Heart right ventricle (tissue), 16 donors: ENCODE measurements at regions not wholly inside any gene's neighbourhood (a gene's known extent, or its start where the extent isn't known, plus 50 kb on each side); places are given as distances from the start of the nearest gene placed in this dataset.
"Not testable (repeated sequence)": the region's sequence is repeated elsewhere in the genome, so short reads cannot be mapped to it uniquely, and the experiment has no call there.

Source experiments
- ATAC-seq, 8 donors: fragments of 200-7000 bp; cut with Tn5 transposase; one replicate each; pipeline ENCODE4 v1.9.1; 2020; ENCODE audit warnings: mild to moderate bottlenecking in 8 of 8, moderate library complexity in 8 of 8, moderate number of reproducible peaks in 1 of 8
- DNase-seq, 2 donors: peaks; one replicate each; pipeline ENCODE4 v3.0.0-alpha.2; 2020
- H3K27ac ChIP-seq, 10 donors: fragments of 200-600 bp; sonication (generic) in 2 of 10; one replicate each; pipeline versions ENCODE4 v1.5.0 to v1.8.0; 2020 to 2022; ENCODE audit warnings: mild to moderate bottlenecking in 3 of 10
- H3K27me3 ChIP-seq, 7 donors: fragments of 200-600 bp; one replicate each; pipeline ENCODE4 v1.8.0; 2021 to 2022; ENCODE audit warnings: mild to moderate bottlenecking in 2 of 7
- H3K36me3 ChIP-seq, 9 donors: fragments of 200-600 bp; sonication (generic) in 1 of 9; one replicate each; pipeline versions ENCODE4 v1.5.0 to v1.8.0; 2020 to 2022; ENCODE audit warnings: mild to moderate bottlenecking in 2 of 9
- H3K4me1 ChIP-seq, 9 donors: fragments of 200-600 bp; sonication (generic) in 1 of 9; one replicate each; pipeline versions ENCODE4 v1.5.0 to v1.8.0; 2020 to 2022; ENCODE audit warnings: mild to moderate bottlenecking in 4 of 9
- H3K4me3 ChIP-seq, 10 donors: fragments of 200-600 bp; sonication (generic) in 2 of 10; one replicate each; pipeline versions ENCODE4 v1.5.0 to v1.8.0; 2020 to 2022; ENCODE audit warnings: mild to moderate bottlenecking in 7 of 10, moderate library complexity in 2 of 10
- H3K9me3 ChIP-seq, 11 donors: fragments of 200-600 bp in 10 of 11; sonication (generic) in 2 of 11; one replicate each; pipeline versions ENCODE4 v1.5.0 to v1.8.0; 2013 to 2022; ENCODE audit warnings: mild to moderate bottlenecking in 2 of 11, control low read depth in 1 of 11, moderate library complexity in 1 of 11
- CTCF ChIP-seq, 9 donors: fragments of 200-600 bp; sonication (generic) in 2 of 9; IDR thresholded peaks; one replicate each; pipeline versions ENCODE4 v1.5.0 to v1.8.0; 2021 to 2022; ENCODE audit warnings: antibody characterized with exemption in 9 of 9, mild to moderate bottlenecking in 5 of 9, moderate library complexity in 1 of 9
- WGBS, 2 donors: extraction: QIAGEN DNeasy Blood & Tissue Kit; methylation state at CpG; one replicate each; pipeline ENCODE4 v1.1.7; 2013; ENCODE audit warnings: inconsistent platforms in 1 of 2; 5-methylcytosine and 5-hydroxymethylcytosine counted together
- intact Hi-C, 10 donors: fragments of 100-400 bp; cut with DNase I; formaldehyde crosslinking; loops; one replicate each; pipeline versions ENCODE4 v1.11.1 to v1.14.2; 2022
- donor health status: Arrhythmogenic right ventricular cardiomyopathy.
- donor health status: ischemic (EF 13 %, LVEDD 7.1; RV severe dilation, severe dysfunction).
- donor health status: healthy with polysubstance abuse.
- donor health status: DM: no; HTN: yes; CAD: no.
- donor health status: DM: no; HTN: no; CAD: no.
- donor health status: ischemic (EF 25% LVEDD 6.9; RV normal size, moderate dysfunction).
- donor health status: ischemic (EF 25% LVEDD 5.7; RV mildly dilated, moderate dysfunction).
- donor health status: healthy.
- donor health status: DM: yes; HTN: yes; CAD: no.
- donor health status: Ischemic cardiomyopathy.
- donor health status: ischemic (EF 35%, LVEDD 5.7; RV mildly dilated, moderate dysfunction).
- donor health status: nonischemic (EF 11% LVEDD 7.7; RV severe dilation, severe dysfunction).
- donor health status: DM: yes; HTN: yes; CAD: no.
- donor health status: PGD.
- donor health status: ischemic (EF 29% LVEDD 5.4; RV normal size, mild dysfunction).
- donor health status: nonischemic (EF 23%, LVEDD 6.1; RV moderate dilation, normal function).

- Histone ChIP-seq H3K4me1 (no peaks in the 10 kb centered on the region), H3K36me3 (no peaks in the 10 kb centered on the region), H3K27me3 (no peaks in the 10 kb centered on the region), H3K27ac (no peak overlapping the region), H3K9me3 (no peaks in the 10 kb centered on the region), H3K4me3 (no peak overlapping the region)
- no peak for TF ChIP-seq CTCF (IDR thresholded peaks at IDR 0.05)
- DNase-seq: no peak
- intact Hi-C loops: no loop called here
- no peak for ATAC-seq
Measured at GRCh38 chr5:118126159-118126558, 862.2 kb downstream of the DTWD2 start.

GRCh38 chr5:118125687-118126086 is 862.7 kb downstream of the DTWD2 start:
- H3K36me3 ChIP-seq: no peaks in the 10 kb centered on the region
- intact Hi-C loops: no loop called here
- no peak overlapping the region for H3K27ac ChIP-seq
- no peaks in the 10 kb centered on the region for H3K4me1 ChIP-seq
- no peaks in the 10 kb centered on the region for H3K9me3 ChIP-seq
- H3K27me3 ChIP-seq: no peaks in the 10 kb centered on the region
- TF ChIP-seq CTCF (IDR thresholded peaks at IDR 0.05): no peak
- DNase-seq: no peak
- H3K4me3 ChIP-seq: no peak overlapping the region
- 82 to 85% methylated on average over 4 of the region's 4 CpGs for WGBS, 2 donors
- no peak for ATAC-seq

- WGBS, 2 donors: 89 to 91% methylated on average over 3 of the region's 3 CpGs
- no peaks in the 10 kb centered on the region for H3K9me3 ChIP-seq
- DNase-seq (no peak), ATAC-seq (no peak)
- H3K4me1 ChIP-seq: no peaks in the 10 kb centered on the region
- no peak overlapping the region for H3K4me3 ChIP-seq
- no peak for TF ChIP-seq CTCF (IDR thresholded peaks at IDR 0.05)
- H3K36me3 ChIP-seq: no peaks in the 10 kb centered on the region
- intact Hi-C loops: no loop called here
- no peaks in the 10 kb centered on the region for H3K27me3 ChIP-seq
- H3K27ac ChIP-seq: no peak overlapping the region
Measured at GRCh38 chr5:118121258-118121657, 867.1 kb downstream of the DTWD2 start.

- intact Hi-C loops: no loop called here
- WGBS, 2 donors: 67 to 83% methylated on average over 4 of the region's 4 CpGs
- Histone ChIP-seq H3K4me1 (no peaks in the 10 kb centered on the region), H3K9me3 (no peaks in the 10 kb centered on the region), H3K27ac (no peak overlapping the region), H3K36me3 (no peaks in the 10 kb centered on the region), H3K4me3 (no peak overlapping the region), H3K27me3 (no peaks in the 10 kb centered on the region)
- ATAC-seq (no peak), DNase-seq (no peak)
- no peak for TF ChIP-seq CTCF (IDR thresholded peaks at IDR 0.05)
Measured at GRCh38 chr5:118115791-118116190, 872.6 kb downstream of the DTWD2 start.

GRCh38 chr5:118111956-118112355 is 876.4 kb downstream of the DTWD2 start:
- DNase-seq: no peak
- intact Hi-C loops: no loop called here
- TF ChIP-seq CTCF (IDR thresholded peaks at IDR 0.05): no peak
- H3K27me3 ChIP-seq: no peaks in the 10 kb centered on the region
- no peak overlapping the region for H3K27ac ChIP-seq
- no peaks in the 10 kb centered on the region for H3K36me3 ChIP-seq
- no peak for ATAC-seq
- no peaks in the 10 kb centered on the region for H3K9me3 ChIP-seq
- no peaks in the 10 kb centered on the region for H3K4me1 ChIP-seq
- no peak overlapping the region for H3K4me3 ChIP-seq
- WGBS, 2 donors: 63 to 67% methylated on average over 5 of the region's 5 CpGs

- H3K36me3 ChIP-seq, DNase-seq, ATAC-seq, intact Hi-C loops, H3K27ac ChIP-seq, H3K4me3 ChIP-seq, H3K9me3 ChIP-seq, H3K4me1 ChIP-seq, H3K27me3 ChIP-seq: not testable (repeated sequence)
- WGBS, 2 donors: 43 to 61% methylated on average over 3 of the region's 3 CpGs
Measured at GRCh38 chr5:118107246-118107645, 881.1 kb downstream of the DTWD2 start.
